Tibial artery (tissue), 4 donors: ENCODE measurements at regions not wholly inside any gene's neighbourhood (a gene's known extent, or its start where the extent isn't known, plus 50 kb on each side); places are given as distances from the start of the nearest gene placed in this dataset.

Experiments used
- DNase-seq, 2 donors: peaks; one replicate each; pipeline ENCODE4 v3.0.0-alpha.2; 2019
- H3K27ac ChIP-seq, 2 donors: fragments of 200-600 bp; sonication (generic) in 1 of 2; 1 replicate in 1 of 2; 2 replicates in 1 of 2; pipeline ENCODE4 v1.5.1; 2018 to 2019; ENCODE audit warnings: mild to moderate bottlenecking in 1 of 2
- H3K27me3 ChIP-seq, 2 donors: fragments of 200-600 bp; sonication (generic) in 1 of 2; one replicate each; pipeline versions ENCODE4 v1.5.1 to v1.6.0; 2016 to 2019
- H3K36me3 ChIP-seq, 3 donors: fragments of 200-600 bp; sonication (generic) in 2 of 3; one replicate each; pipeline ENCODE4 v1.5.1; 2016 to 2019; ENCODE audit warnings: mild to moderate bottlenecking in 2 of 3
- H3K4me1 ChIP-seq, 4 donors: fragments of 200-600 bp; sonication (generic) in 2 of 4; 1 replicate in 3 of 4; 2 replicates in 1 of 4; pipeline ENCODE4 v1.5.1; 2016 to 2019
- H3K4me3 ChIP-seq, 2 donors: fragments of 200-600 bp; sonication (generic) in 1 of 2; 1 replicate in 1 of 2; 2 replicates in 1 of 2; pipeline ENCODE4 v1.5.1; 2018 to 2019; ENCODE audit warnings: mild to moderate bottlenecking in 2 of 2
- H3K9me3 ChIP-seq, 3 donors: fragments of 200-600 bp; sonication (generic) in 1 of 3; one replicate each; pipeline ENCODE4 v1.5.1; 2016 to 2019
- CTCF ChIP-seq, 2 experiments: fragments of 200-600 bp in 1 of 2; fragments of 450-650 bp in 1 of 2; IDR thresholded peaks; one replicate each; pipeline ENCODE4 v1.5.1; 2017 to 2019; ENCODE audit warnings: antibody characterized with exemption in 2 of 2, mild to moderate bottlenecking in 1 of 2, moderate library complexity in 1 of 2
- intact Hi-C: fragments of 100-400 bp; cut with DNase I; formaldehyde crosslinking; loops from one replicate; pipeline ENCODE4 v1.15.0; 2023; ENCODE audit warnings: low total_unique reads

- H3K27me3 ChIP-seq = no peaks in the 10 kb centered on the region
- H3K27ac ChIP-seq = no peak overlapping the region
- H3K9me3 ChIP-seq = no peaks in the 10 kb centered on the region
- H3K4me1 ChIP-seq = peaks cover 4 to 13% (median 5%) of the 10 kb centered on the region in 4 donors
- no peak for DNase-seq
- H3K4me3 ChIP-seq = no peak overlapping the region
- intact Hi-C loops = no loop called here
- H3K36me3 ChIP-seq = peaks cover 24 to 29% (median 27%) of the 10 kb centered on the region in 3 donors
- TF ChIP-seq CTCF (IDR thresholded peaks at IDR 0.05) = no peak
Measured at GRCh38 chr2:217724471-217724870, 278.3 kb downstream of the TNS1 start.

- Histone ChIP-seq H3K4me3 (no peak overlapping the region), H3K27ac (no peak overlapping the region), H3K9me3 (no peaks in the 10 kb centered on the region), H3K36me3 (peaks cover 24 to 29% (median 29%) of the 10 kb centered on the region in 3 donors), H3K27me3 (no peaks in the 10 kb centered on the region), H3K4me1 (peaks cover 0 to 8% (median under 1%) of the 10 kb centered on the region in 4 donors)
- no peak for TF ChIP-seq CTCF (IDR thresholded peaks at IDR 0.05)
- DNase-seq = no peak
- intact Hi-C loops = no loop called here
Measured at GRCh38 chr2:217723981-217724380, 278.8 kb downstream of the TNS1 start.

- no peak for DNase-seq
- Histone ChIP-seq H3K36me3 (peaks cover 24 to 35% (median 29%) of the 10 kb centered on the region in 3 donors), H3K27me3 (no peaks in the 10 kb centered on the region), H3K4me1 (no peaks in the 10 kb centered on the region), H3K4me3 (no peak overlapping the region), H3K9me3 (no peaks in the 10 kb centered on the region), H3K27ac (no peak overlapping the region)
- intact Hi-C loops = no loop called here
- TF ChIP-seq CTCF (IDR thresholded peaks at IDR 0.05) = no peak
Measured at GRCh38 chr2:217722883-217723472, 279.8 kb downstream of the TNS1 start.

- Histone ChIP-seq H3K36me3 (peaks cover 6 to 29% (median 12%) of the 10 kb centered on the region in 3 donors), H3K27ac (no peak overlapping the region), H3K27me3 (no peaks in the 10 kb centered on the region), H3K9me3 (no peaks in the 10 kb centered on the region), H3K4me1 (peaks cover 0 to 27% (median 23%) of the 10 kb centered on the region in 4 donors), H3K4me3 (no peak overlapping the region)
- TF ChIP-seq CTCF (IDR thresholded peaks at IDR 0.05) = no peak
- intact Hi-C loops = no loop called here
- DNase-seq = no peak
Measured at GRCh38 chr2:217717646-217718045, 285.1 kb downstream of the TNS1 start.

GRCh38 chr2:217715484-217715883, 287.3 kb downstream of the TNS1 start:
- Histone ChIP-seq H3K9me3 (no peaks in the 10 kb centered on the region), H3K27me3 (no peaks in the 10 kb centered on the region), H3K4me3 (no peak overlapping the region), H3K36me3 (peaks cover 0 to 16% (median 6%) of the 10 kb centered on the region in 3 donors), H3K4me1 (peaks cover 0 to 34% (median 23%) of the 10 kb centered on the region in 4 donors), H3K27ac (peak overlapping the region; percentile 49 to 59)
- TF ChIP-seq CTCF (IDR thresholded peaks at IDR 0.05) = no peak
- DNase-seq = no peak
- intact Hi-C loops = no loop called here
